C4-2B (cell line): ENCODE measurements at regions not wholly inside any gene's neighbourhood (a gene's known extent, or its start where the extent isn't known, plus 50 kb on each side); places are given as distances from the start of the nearest gene placed in this dataset.

ENCODE experiments used
- CTCF ChIP-seq: fragments of 450-650 bp; conservative IDR thresholded peaks from 2 replicates; pipeline ENCODE4 v1.5.1; 2017; ENCODE audit warnings: mild to moderate bottlenecking
- ZFX ChIP-seq: fragments of 450-650 bp; IDR thresholded peaks from 2 replicates; pipeline ENCODE4 v1.6.1; 2017

- TF ChIP-seq CTCF (no peak), ZFX (no peak)
Measured at GRCh38 chr7:117961235-117961634, 88.0 kb upstream of the CTTNBP2 start.
